Right kidney (tissue), 1 donor: ENCODE measurements at regions not wholly inside any gene's neighbourhood (a gene's known extent, or its start where the extent isn't known, plus 50 kb on each side); places are given as distances from the start of the nearest gene placed in this dataset.
"Not testable (repeated sequence)": the region's sequence is repeated elsewhere in the genome, so short reads cannot be mapped to it uniquely, and the experiment has no call there.

Experiments
- DNase-seq: peaks from one replicate; pipeline ENCODE4 v3.0.0-alpha.2; 2016

GRCh38 chrX:27136325-27136724 is 326.8 kb downstream of the PPP4R3C start:
- DNase-seq = no peak

DNA sequence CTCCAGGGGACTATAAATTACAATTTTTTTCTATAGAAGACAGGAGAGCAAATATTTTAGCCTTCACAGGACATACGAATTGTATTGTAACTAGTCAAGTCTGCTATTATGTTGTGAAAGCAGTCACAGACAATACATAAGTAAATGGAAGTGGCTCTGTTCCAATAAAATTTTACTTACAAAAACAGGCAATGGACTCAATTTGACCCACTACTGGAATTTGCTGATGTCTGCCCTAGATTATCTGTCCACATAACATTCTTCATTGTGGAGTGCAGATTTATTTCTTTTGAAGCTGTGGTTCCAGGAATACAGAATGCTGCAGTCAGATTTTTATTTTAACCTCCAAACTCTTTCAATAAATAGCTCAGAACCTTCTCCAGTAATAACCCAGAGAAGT is 330.3 kb downstream of the PPP4R3C start:
- DNase-seq = no peak

DNA sequence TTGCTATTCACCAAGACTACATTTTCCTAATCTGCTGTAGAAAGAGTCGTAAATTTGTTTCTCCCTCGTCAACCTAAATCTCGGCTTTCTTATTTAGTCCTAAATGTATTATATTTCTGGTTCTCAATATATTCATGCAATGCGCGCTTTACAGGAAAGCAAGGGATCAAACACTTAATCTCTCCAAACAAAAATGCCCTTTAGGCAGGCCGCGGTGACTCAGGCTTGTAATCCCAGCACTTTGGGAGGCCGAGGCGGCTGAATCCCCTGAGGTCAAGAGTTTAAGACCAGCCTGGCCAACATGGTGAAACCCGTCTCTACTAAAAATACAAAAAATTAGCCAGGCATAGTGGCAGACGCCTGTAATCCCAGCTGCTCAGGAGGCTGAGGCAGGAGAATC is 376.0 kb downstream of the PPP4R3C start:
- DNase-seq = not testable (repeated sequence)

GRCh38 chrX:27086237-27086636 is 376.9 kb downstream of the PPP4R3C start:
- no peak for DNase-seq

DNA sequence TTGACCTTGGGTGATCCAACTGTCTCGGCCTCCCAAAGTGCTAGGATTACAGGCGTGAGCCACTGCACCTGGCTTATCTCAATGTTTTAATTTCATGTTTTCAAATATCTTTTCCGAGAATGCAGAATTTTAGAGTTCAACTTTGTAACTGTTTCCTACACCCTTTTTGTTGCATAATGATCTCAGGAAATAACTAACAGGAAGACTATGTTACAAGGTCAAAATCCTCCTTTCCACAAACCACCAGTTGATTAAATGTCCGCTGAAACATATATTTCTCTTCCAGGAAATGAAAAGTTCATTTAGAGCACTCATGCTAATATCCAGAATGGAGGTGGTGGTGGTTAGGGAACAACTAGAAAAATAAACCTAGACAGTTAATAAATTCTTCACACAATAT is 377.8 kb downstream of the PPP4R3C start:
- no peak for DNase-seq

- DNase-seq = no peak
Observed at GRCh38 chrX:27078371-27078770, 384.8 kb downstream of the PPP4R3C start.

- no peak for DNase-seq
Observed at GRCh38 chrX:27057883-27058282, 405.3 kb downstream of the PPP4R3C start.

GRCh38 chrX:27039332-27039731 is 423.8 kb downstream of the PPP4R3C start:
- DNase-seq = no peak

- DNase-seq = no peak
Observed at GRCh38 chrX:27008486-27008885, 454.7 kb downstream of the PPP4R3C start.

DNA sequence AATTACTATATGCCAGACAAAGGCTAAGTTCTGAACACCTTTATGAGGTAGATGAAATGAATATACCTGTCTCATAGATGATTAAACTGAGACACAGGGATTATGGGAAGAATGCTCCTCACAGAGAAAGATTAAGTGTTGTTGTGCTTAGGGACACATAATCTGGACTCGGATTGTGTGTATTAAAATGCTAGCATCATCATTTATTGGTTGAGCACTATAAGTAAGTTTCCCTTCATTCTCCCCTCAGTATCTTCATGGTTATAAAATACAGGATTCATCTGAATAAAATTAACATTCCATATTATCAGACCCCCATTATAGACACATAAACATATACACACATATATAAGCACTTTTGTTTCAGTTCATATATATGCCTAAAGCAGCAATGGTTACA is 463.5 kb downstream of the PPP4R3C start:
- no peak for DNase-seq

DNA sequence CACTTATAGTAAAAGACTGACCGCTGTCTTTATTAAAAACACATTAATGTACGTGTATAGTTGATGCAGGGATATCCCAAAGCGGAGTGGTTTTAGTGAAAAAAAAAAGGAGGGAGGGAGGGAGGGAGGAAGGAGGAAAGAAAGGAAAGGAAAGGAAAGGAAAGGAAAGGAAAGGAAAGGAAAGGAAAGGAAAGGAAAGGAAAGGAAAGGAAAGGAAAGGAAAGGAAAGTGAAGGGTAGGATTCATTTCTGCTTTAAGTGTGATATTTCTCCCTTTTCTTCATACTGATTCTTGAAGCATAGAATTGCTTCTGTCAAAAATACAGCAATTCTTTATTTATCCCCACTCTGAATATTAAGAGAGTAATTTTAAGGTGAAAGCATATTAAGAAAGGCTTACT is 504.9 kb downstream of the PPP4R3C start:
- no peak for DNase-seq

DNA sequence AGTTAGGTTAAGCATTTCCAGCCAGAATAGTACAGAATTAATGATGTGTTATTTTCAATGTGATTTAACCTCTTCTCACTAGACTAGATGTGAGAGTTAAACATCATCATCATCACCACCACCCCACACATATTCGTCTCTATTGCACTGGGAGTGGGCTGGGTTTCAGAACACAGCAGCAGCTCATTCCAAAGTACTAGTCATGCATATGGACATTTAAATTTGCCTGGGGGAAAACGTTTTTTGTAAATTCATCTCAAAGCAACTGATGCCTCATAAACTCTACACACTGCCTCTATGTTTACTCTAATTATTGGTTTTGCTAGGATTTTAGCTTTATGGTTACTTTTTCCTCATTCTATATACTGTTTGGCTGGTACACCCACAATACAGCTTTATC is 509.1 kb downstream of the PPP4R3C start:
- DNase-seq = no peak

DNA sequence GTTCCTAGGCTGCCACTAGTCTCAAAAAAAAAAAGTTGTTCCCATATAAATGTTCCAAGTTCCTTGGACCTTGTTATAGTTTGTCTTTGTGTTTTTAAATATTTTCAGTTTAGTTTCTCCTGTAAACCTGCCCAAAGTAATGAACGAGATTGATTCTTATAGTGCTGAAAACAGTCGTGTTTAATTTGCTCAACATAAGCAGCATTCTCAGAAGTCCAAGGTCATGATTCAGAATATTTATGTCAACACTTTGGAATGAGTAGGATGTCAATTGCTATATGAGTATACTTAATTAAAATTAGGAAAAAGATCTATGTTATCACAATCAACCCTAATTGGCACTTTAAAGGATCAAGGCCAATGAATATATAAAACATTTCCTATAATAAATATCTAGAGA is 510.9 kb downstream of the PPP4R3C start:
- DNase-seq = no peak

GRCh38 chrX:26927419-26927818 is 535.7 kb downstream of the PPP4R3C start:
- no peak for DNase-seq

GRCh38 chrX:26925088-26925487 is 538.1 kb downstream of the PPP4R3C start:
- no peak for DNase-seq

GRCh38 chrX:26922278-26922677 is 540.9 kb downstream of the PPP4R3C start:
- DNase-seq = no peak

DNA sequence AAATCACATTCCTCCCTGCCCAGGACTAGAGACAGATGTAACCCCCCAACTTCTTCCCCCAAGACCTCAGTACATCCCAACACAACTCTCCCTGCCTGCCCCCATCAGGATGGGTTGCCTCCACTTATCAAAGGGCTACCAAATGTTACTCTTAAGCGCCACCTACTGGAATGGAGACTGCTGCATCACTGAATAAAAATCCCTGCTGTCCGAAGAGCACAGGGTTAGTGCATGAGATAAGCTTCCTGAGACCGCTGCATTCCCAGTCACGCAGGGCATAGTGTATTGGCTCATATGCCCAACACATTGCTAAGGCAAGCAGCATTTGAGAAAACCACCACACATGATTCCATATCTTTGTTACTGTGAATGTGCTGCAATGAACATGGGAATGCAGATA is 544.5 kb downstream of the PPP4R3C start:
- no peak for DNase-seq

DNA sequence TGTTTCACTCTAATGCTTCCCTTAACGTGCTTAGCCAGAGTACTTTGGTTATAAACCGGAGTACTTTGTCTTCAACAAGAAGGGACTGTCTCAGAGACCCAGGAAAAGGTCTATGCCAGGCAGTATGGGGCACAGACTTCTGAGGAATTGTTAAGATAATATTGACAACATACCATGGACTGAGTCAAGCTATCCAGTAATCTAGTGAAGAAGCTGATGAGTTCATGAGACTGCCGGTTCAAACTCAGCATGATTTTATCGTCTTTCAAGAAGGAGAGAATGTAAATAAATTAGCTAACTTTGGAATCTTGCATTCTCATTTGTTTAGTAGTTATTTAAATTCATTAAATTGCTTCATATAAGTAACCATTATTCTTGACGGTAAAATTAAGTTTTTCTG is 546.1 kb downstream of the PPP4R3C start:
- DNase-seq = no peak

DNA sequence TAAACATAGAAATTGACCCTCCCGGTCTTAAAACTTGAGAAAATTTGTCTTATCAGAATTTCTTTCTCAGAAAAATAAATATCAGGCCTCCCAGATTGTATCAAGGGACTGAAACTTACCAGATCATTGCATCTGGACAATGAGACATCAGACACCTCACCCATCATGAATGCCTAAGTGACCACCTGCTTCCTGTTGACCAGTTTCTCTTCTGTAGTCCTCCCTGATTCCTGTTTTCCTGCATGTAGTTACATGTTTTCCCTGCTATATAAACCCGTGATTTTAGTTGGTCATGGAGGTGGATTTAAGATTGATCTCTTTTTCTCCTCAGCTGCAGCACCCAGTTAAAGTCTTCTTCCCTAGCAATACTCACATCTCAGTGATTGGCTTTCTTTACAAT is 548.1 kb downstream of the PPP4R3C start:
- DNase-seq = no peak

GRCh38 chrX:26914232-26914631 is 548.9 kb downstream of the PPP4R3C start:
- DNase-seq = no peak

GRCh38 chrX:26911785-26912184 is 551.4 kb downstream of the PPP4R3C start:
- DNase-seq = not testable (repeated sequence)

DNA sequence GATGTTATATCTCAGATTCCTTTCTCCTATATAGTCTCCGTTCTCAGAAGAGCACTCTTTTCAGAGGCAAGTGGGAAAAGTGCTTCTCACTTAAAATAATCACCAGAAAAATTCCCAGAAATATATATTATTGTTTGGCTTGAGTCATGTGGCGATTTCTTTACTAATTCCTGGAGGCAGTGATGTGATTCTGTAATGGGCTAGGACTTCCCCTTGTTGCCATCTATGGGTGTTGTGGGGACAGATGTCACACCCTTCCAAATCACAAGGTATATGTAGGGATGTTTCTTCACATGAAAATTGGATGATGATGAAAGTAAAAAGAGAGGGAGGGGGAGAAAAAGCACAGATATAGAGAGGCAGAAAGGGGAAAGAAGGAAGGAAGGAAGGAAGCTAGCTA is 553.4 kb downstream of the PPP4R3C start:
- DNase-seq = no peak

- no peak for DNase-seq
Observed at GRCh38 chrX:26908218-26908617, 554.9 kb downstream of the PPP4R3C start.

GRCh38 chrX:26889574-26889973 is 573.6 kb downstream of the PPP4R3C start:
- DNase-seq = no peak

GRCh38 chrX:26873736-26874135 is 589.4 kb downstream of the PPP4R3C start:
- DNase-seq = no peak

DNA sequence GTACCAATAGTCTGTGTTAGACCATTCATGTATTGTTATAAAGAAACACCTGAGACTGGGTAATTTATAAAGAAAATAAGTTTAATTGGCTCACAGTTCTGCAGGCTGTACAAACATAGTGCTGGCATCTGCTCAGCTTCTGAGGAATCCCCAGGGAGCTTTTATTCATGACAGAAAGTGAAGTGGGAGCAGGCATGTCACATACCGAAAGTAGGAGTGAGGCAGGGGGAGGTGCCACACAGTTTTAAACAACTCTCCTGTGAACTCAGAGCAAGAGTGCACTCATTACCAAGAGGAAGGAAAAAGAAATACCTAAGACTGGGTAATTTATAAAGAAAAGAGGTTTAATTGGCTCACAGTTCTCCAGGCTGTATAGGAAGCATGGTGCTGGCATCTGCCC is 591.2 kb downstream of the PPP4R3C start:
- no peak for DNase-seq
